ENCODE measurements at regions not wholly inside any gene's neighbourhood (a gene's known extent, or its start where the extent isn't known, plus 50 kb on each side); places are given as distances from the start of the nearest gene placed in this dataset.

DNA sequence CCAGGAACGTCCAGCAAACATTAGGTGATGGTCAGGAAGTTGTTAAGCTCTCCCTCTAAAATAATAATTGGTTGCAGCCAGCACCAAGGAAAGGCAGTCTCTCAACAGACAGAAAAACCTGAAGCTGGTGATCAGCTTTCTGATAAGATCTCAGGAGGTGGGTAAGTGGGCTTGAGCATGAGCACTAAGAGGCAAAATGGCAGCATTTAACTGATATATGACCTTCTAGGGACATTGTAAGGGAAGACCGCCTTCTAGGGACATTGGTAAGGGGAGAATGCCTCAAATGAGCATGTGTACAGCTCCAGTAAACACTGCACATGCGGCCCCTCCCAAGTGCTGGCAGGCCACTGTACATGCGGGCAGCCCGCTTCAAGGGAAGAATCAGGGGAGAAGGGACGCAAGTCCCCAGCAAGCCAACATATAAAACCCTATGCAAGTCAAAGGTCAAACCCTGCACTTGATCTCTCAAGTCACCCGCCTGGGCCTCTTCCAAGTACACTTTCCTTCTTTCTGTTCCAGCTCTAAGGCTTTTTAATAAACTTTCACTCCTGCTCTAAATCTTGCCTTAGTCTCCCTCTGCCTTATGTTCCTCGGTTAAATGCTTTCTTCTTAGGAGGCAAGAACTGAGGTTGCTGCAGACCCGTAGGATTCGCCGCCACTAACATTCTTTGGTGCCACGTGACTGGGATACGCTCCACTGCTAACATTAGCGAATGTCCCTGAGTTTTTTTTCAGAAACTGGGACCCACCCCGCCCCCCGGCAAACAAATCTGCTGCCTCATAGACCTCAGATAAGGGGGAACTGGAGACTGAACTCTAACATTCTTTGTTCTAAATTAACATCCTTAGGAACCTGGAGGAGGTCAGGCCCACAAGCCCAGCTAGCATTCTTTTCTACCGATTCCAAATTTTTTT lies 463.8 kb downstream of the LPIN1 start:
- 95% methylated on average over 17 of the region's 17 CpGs for WGBS, 2 donors
- no peaks in the 10 kb centered on the region for H3K9me3 ChIP-seq
- no peak for TF ChIP-seq POLR2AphosphoS5 (IDR thresholded peaks at IDR 0.05)
- TF ChIP-seq, protein P1, sequence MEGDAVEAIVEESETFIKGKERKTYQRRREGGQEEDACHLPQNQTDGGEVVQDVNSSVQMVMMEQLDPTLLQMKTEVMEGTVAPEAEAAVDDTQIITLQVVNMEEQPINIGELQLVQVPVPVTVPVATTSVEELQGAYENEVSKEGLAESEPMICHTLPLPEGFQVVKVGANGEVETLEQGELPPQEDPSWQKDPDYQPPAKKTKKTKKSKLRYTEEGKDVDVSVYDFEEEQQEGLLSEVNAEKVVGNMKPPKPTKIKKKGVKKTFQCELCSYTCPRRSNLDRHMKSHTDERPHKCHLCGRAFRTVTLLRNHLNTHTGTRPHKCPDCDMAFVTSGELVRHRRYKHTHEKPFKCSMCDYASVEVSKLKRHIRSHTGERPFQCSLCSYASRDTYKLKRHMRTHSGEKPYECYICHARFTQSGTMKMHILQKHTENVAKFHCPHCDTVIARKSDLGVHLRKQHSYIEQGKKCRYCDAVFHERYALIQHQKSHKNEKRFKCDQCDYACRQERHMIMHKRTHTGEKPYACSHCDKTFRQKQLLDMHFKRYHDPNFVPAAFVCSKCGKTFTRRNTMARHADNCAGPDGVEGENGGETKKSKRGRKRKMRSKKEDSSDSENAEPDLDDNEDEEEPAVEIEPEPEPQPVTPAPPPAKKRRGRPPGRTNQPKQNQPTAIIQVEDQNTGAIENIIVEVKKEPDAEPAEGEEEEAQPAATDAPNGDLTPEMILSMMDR (IDR thresholded peaks at IDR 0.05), result no peak
- TF ChIP-seq EP300 (IDR thresholded peaks at IDR 0.05), result no peak
- TF ChIP-seq POLR2A (IDR thresholded peaks at IDR 0.05), result no peak
- H3K4me1 ChIP-seq, result no peaks in the 10 kb centered on the region
- DNase-seq, result no peak
- no peaks in the 10 kb centered on the region for H3K27me3 ChIP-seq
- no peak overlapping the region for H3K27ac ChIP-seq
- intact Hi-C loops (cut with DNase I), result no loop called here
- H3K4me3 ChIP-seq, result no peak overlapping the region
- no peaks in the 10 kb centered on the region for H3K36me3 ChIP-seq

DNA sequence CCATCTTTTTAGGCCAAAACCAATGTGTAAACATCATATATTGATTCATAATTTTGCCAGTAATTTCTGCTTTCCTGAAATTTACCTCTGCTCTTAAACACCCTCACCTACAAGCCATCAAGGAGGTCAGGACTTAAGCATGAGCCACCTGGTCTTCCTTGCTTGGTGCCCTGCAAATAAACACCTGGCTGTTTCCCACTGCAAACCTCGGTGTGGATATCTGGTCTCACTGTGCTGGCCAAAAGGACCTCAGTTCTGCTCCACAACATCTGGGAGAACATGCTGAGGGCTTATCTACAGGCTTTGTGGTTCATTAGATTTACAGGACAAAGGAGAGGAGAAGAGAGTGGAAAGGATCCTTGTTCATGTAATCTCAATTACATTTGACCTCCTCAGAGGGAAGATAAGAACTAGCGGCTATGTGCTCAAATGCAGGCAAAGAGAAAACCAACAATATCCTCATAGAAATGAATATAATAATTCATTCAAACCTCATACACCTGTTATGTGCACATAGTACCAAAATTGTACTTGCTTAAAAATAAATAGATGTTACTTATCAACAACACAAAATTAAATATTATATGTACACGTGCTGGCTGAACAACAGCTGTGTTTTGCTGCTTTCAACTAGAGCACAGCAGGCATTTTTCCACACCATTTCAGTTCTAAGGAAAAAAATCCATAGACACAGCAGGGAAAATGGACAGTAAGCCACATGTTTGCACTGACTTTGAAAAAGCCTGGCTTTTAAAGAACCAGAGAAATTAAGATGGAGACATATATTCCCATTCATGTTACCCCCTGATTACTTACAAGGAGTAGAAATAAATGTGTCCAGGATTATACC lies 465.1 kb downstream of the LPIN1 start:
- no peaks in the 10 kb centered on the region for H3K27me3 ChIP-seq
- H3K27ac ChIP-seq, result no peak overlapping the region
- DNase-seq, result no peak
- WGBS, 2 donors, result 77 to 85% methylated on average over 3 of the region's 3 CpGs
- H3K4me1 ChIP-seq, result no peaks in the 10 kb centered on the region
- no peak overlapping the region for H3K4me3 ChIP-seq
- H3K36me3 ChIP-seq, result no peaks in the 10 kb centered on the region
- intact Hi-C loops (cut with DNase I), result no loop called here
- no peaks in the 10 kb centered on the region for H3K9me3 ChIP-seq
- TF ChIP-seq EP300 (IDR thresholded peaks at IDR 0.05), result no peak

DNA sequence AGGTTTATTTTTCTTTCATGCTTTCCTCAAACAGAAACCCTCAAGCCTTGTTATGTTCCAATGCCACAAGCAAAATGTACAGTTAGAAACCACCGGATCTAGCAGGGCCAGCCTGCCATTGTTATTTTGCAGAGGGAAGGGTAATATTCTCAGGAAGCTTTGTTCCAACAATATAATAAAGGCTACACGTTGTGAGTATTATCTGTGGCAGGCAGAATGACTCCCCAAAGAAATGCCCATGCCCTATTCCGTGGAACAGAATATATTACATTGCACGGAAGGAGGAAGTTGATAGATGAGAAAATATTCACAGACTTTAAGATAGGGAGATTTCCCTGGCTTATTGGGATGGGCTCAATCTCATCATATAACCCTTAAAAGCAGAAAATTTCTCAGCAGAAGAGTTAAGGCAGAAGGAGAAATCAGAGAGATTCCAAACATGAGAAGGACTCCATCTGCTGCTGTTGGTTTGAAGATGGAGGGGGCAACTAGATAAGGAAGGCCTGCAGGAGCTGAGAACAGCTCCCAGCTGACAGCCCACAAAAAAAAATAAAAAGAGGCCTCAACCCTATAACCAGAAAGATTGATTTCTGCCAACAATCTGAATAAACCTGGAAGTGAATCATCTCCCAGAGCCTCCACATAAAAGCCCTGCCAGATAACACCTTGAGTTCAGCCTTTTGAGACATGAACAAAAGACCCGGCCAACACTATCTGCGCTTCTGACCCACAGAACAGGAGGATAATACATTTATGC lies 466.6 kb downstream of the LPIN1 start:
- WGBS, 2 donors, result 72 to 81% methylated on average over 6 of the region's 6 CpGs

DNA sequence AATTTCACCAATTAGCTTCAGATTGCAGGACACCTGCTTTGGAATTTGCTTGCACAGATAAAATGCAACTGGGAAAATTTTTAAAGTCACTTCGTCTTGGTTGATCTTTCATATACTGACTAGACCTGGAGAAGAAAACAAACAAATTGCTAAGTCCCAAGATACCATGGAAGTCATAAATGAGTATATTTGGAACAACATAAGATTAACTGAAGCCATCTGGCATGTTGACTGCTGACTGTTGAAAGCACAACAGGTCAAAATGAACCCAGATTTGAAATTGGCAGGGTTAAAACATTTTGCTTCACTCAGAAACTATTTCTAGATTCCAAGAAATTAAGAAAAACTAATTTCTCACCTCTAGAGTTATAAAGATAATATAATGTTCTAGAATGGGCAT lies 470.7 kb downstream of the LPIN1 start:
- Histone ChIP-seq H3K4me3 (no peak overlapping the region), H3K36me3 (no peaks in the 10 kb centered on the region), H3K4me1 (no peaks in the 10 kb centered on the region), H3K9me3 (no peaks in the 10 kb centered on the region), H3K27ac (no peak overlapping the region), H3K27me3 (no peaks in the 10 kb centered on the region)
- intact Hi-C loops (cut with DNase I), result no loop called here
- TF ChIP-seq, protein P1 (IDR thresholded peaks at IDR 0.05), result no peak
- TF ChIP-seq POLR2A (IDR thresholded peaks at IDR 0.05), result no peak
- TF ChIP-seq EP300 (IDR thresholded peaks at IDR 0.05), result no peak
- TF ChIP-seq POLR2AphosphoS5 (IDR thresholded peaks at IDR 0.05), result no peak
- WGBS, 2 donors, result 70 to 90% methylated on average over 1 of the region's 1 CpG
- DNase-seq, result no peak

More for the DNA sequence above, 466.6 kb downstream of the LPIN1 start:
- Histone ChIP-seq H3K9me3 (no peaks in the 10 kb centered on the region), H3K27me3 (no peaks in the 10 kb centered on the region), H3K4me1 (no peaks in the 10 kb centered on the region), H3K4me3 (no peak overlapping the region), H3K27ac (no peak overlapping the region), H3K36me3 (no peaks in the 10 kb centered on the region)
- intact Hi-C loops (cut with DNase I), result no loop called here
- no peak for DNase-seq
- TF ChIP-seq, protein P1 (IDR thresholded peaks at IDR 0.05), result no peak
- TF ChIP-seq EP300 (IDR thresholded peaks at IDR 0.05) (no peak), POLR2AphosphoS5 (IDR thresholded peaks at IDR 0.05) (no peak), POLR2A (IDR thresholded peaks at IDR 0.05) (no peak)
